Retinal pigment epithelial cell (primary cell): ENCODE measurements at regions not wholly inside any gene's neighbourhood (a gene's known extent, or its start where the extent isn't known, plus 50 kb on each side); places are given as distances from the start of the nearest gene placed in this dataset.
A peak's percentile ranks its signal among the peaks of the same experiment; 100 is the strongest.
"Not testable (repeated sequence)": the region's sequence is repeated elsewhere in the genome, so short reads cannot be mapped to it uniquely, and the experiment has no call there.

Experiments used
- DNase-seq: peaks from one replicate; pipeline ENCODE4 v3.0.0-alpha.2; 2010; ENCODE audit warnings: low read depth
- H3K4me3 ChIP-seq: 2 replicates; pipeline ENCODE4 v1.5.1; 2011; ENCODE audit warnings: mild to moderate bottlenecking, low read length, control low read depth, moderate library complexity
- CTCF ChIP-seq: conservative IDR thresholded peaks from 2 replicates; pipeline ENCODE4 v1.5.1; 2011; ENCODE audit warnings: low read depth, low read length, control low read depth, inconsistent platforms

- H3K4me3 ChIP-seq = no peak overlapping the region
- no peak for TF ChIP-seq CTCF
- no peak for DNase-seq
Observed at GRCh38 chr2:183729380-183729779, 605.1 kb downstream of the NUP35 start.

- H3K4me3 ChIP-seq = no peak overlapping the region
- TF ChIP-seq CTCF = no peak
- DNase-seq = peak; percentile 17
Observed at GRCh38 chr2:183740241-183740640, 616.0 kb downstream of the NUP35 start.

- H3K4me3 ChIP-seq = no peak overlapping the region
- no peak for TF ChIP-seq CTCF
- DNase-seq = no peak
Observed at GRCh38 chr2:183752571-183752970, 628.3 kb downstream of the NUP35 start.

- no peak for TF ChIP-seq CTCF
Observed at GRCh38 chr2:183759033-183759432, 634.8 kb downstream of the NUP35 start.

GRCh38 chr2:183773775-183774174 lies 649.5 kb downstream of the NUP35 start:
- TF ChIP-seq CTCF = no peak
- H3K4me3 ChIP-seq = no peak overlapping the region
- DNase-seq = no peak

More at GRCh38 chr2:183759033-183759432, 634.8 kb downstream of the NUP35 start:
- no peak overlapping the region for H3K4me3 ChIP-seq
- no peak for DNase-seq

- DNase-seq = no peak
- TF ChIP-seq CTCF = no peak
- H3K4me3 ChIP-seq = no peak overlapping the region
Observed at GRCh38 chr2:183780072-183780471, 655.8 kb downstream of the NUP35 start.

- TF ChIP-seq CTCF = no peak
- no peak overlapping the region for H3K4me3 ChIP-seq
Observed at GRCh38 chr2:183782436-183782835, 658.2 kb downstream of the NUP35 start.

GRCh38 chr2:183788796-183789195 lies 664.6 kb downstream of the NUP35 start:
- DNase-seq, H3K4me3 ChIP-seq: not testable (repeated sequence)

More at GRCh38 chr2:183782436-183782835, 658.2 kb downstream of the NUP35 start:
- no peak for DNase-seq

- not testable (repeated sequence) for DNase-seq, H3K4me3 ChIP-seq
Observed at GRCh38 chr2:183792165-183792924, 668.1 kb downstream of the NUP35 start.
